ENCODE measurements at regions not wholly inside any gene's neighbourhood (a gene's known extent, or its start where the extent isn't known, plus 50 kb on each side); places are given as distances from the start of the nearest gene placed in this dataset.

- TF ChIP-seq CTCF (IDR thresholded peaks at IDR 0.05): no peak
- Histone ChIP-seq H3K4me1 (no peaks in the 10 kb centered on the region), H3K4me3 (no peak overlapping the region), H3K27me3 (no peaks in the 10 kb centered on the region), H3K27ac (no peak overlapping the region), H3K36me3 (no peaks in the 10 kb centered on the region), H3K9me3 (no peaks in the 10 kb centered on the region)
- intact Hi-C loops (cut with DNase I; ENCODE audit: low total_unique reads): no loop called here
- no peak for DNase-seq
Measured at GRCh38 chr16:63553980-63554379, 1517.7 kb upstream of the CDH8 start.

GRCh38 chr16:63539276-63539675 lies 1503.0 kb upstream of the CDH8 start:
- no peak overlapping the region for H3K27ac ChIP-seq
- intact Hi-C loops (cut with DNase I; ENCODE audit: low total_unique reads): no loop called here

GRCh38 chr16:63530974-63531373 lies 1494.7 kb upstream of the CDH8 start:
- no peaks in the 10 kb centered on the region for H3K27me3 ChIP-seq
- TF ChIP-seq CTCF (IDR thresholded peaks at IDR 0.05): no peak
- intact Hi-C loops (cut with DNase I; ENCODE audit: low total_unique reads): no loop called here
- no peak overlapping the region for H3K4me3 ChIP-seq
- no peaks in the 10 kb centered on the region for H3K36me3 ChIP-seq
- H3K4me1 ChIP-seq: no peaks in the 10 kb centered on the region
- no peaks in the 10 kb centered on the region for H3K9me3 ChIP-seq
- DNase-seq: no peak
- no peak overlapping the region for H3K27ac ChIP-seq

More at GRCh38 chr16:63539276-63539675, 1503.0 kb upstream of the CDH8 start:
- Histone ChIP-seq H3K4me3 (no peak overlapping the region), H3K27me3 (no peaks in the 10 kb centered on the region), H3K36me3 (no peaks in the 10 kb centered on the region), H3K4me1 (no peaks in the 10 kb centered on the region), H3K9me3 (no peaks in the 10 kb centered on the region)
- no peak for DNase-seq
- TF ChIP-seq CTCF (IDR thresholded peaks at IDR 0.05): no peak

- DNase-seq: no peak
- no peaks in the 10 kb centered on the region for H3K36me3 ChIP-seq
Measured at GRCh38 chr16:63530208-63530607, 1494.0 kb upstream of the CDH8 start.

GRCh38 chr16:63527404-63527803 lies 1491.2 kb upstream of the CDH8 start:
- DNase-seq: no peak
- H3K27ac ChIP-seq: no peak overlapping the region
- intact Hi-C loops (cut with DNase I; ENCODE audit: low total_unique reads): no loop called here
- H3K27me3 ChIP-seq: no peaks in the 10 kb centered on the region
- H3K36me3 ChIP-seq: no peaks in the 10 kb centered on the region
- no peaks in the 10 kb centered on the region for H3K4me1 ChIP-seq
- TF ChIP-seq CTCF (IDR thresholded peaks at IDR 0.05): no peak
- no peaks in the 10 kb centered on the region for H3K9me3 ChIP-seq
- no peak overlapping the region for H3K4me3 ChIP-seq

More at GRCh38 chr16:63530208-63530607, 1494.0 kb upstream of the CDH8 start:
- no peaks in the 10 kb centered on the region for H3K9me3 ChIP-seq
- intact Hi-C loops (cut with DNase I; ENCODE audit: low total_unique reads): no loop called here
- H3K27me3 ChIP-seq: no peaks in the 10 kb centered on the region
- H3K4me3 ChIP-seq: no peak overlapping the region
- H3K27ac ChIP-seq: no peak overlapping the region
- no peaks in the 10 kb centered on the region for H3K4me1 ChIP-seq
- TF ChIP-seq CTCF (IDR thresholded peaks at IDR 0.05): no peak

- no peak overlapping the region for H3K27ac ChIP-seq
- no peak overlapping the region for H3K4me3 ChIP-seq
- no peak for DNase-seq
- H3K27me3 ChIP-seq: no peaks in the 10 kb centered on the region
- no peaks in the 10 kb centered on the region for H3K36me3 ChIP-seq
- no peaks in the 10 kb centered on the region for H3K9me3 ChIP-seq
- no peak for TF ChIP-seq CTCF (IDR thresholded peaks at IDR 0.05)
- intact Hi-C loops (cut with DNase I; ENCODE audit: low total_unique reads): no loop called here
- no peaks in the 10 kb centered on the region for H3K4me1 ChIP-seq
Measured at GRCh38 chr16:63516394-63516793, 1480.2 kb upstream of the CDH8 start.

Data from tibial artery (tissue), 4 donors.